OCI-LY1 (cell line): ENCODE measurements at regions not wholly inside any gene's neighbourhood (a gene's known extent, or its start where the extent isn't known, plus 50 kb on each side); places are given as distances from the start of the nearest gene placed in this dataset.
"Not testable (repeated sequence)": the region's sequence is repeated elsewhere in the genome, so short reads cannot be mapped to it uniquely, and the experiment has no call there.

Experiments used
- H2AFZ ChIP-seq: fragments of 200-600 bp; sonication (generic), shearing (Covaris generic); 2 replicates; pipeline ENCODE4 v1.6.0; 2014; ENCODE audit warnings: antibody characterized with exemption, mild to moderate bottlenecking, low read length
- H3F3A ChIP-seq: fragments of 200-600 bp; sonication (generic), shearing (Covaris generic); 2 replicates; pipeline ENCODE4 v1.6.0; 2014; ENCODE audit warnings: mild to moderate bottlenecking, antibody characterized with exemption, low read length, moderate library complexity; ENCODE audit not compliant: insufficient read depth
- H3K27ac ChIP-seq: fragments of 200-600 bp; sonication (generic); 2 replicates; pipeline ENCODE4 v1.5.1; 2014; ENCODE audit warnings: low read length, mixed run types, mild to moderate bottlenecking, low read depth; ENCODE audit not compliant: poor library complexity, severe bottlenecking
- H3K27me3 ChIP-seq: fragments of 200-600 bp; sonication (generic); 2 replicates; pipeline ENCODE4 v1.6.0; 2014; ENCODE audit warnings: antibody characterized with exemption, mild to moderate bottlenecking, low read length, moderate library complexity; ENCODE audit not compliant: insufficient read depth
- H3K36me3 ChIP-seq: fragments of 200-600 bp; sonication (generic); 2 replicates; pipeline ENCODE4 v1.6.1; 2014; ENCODE audit warnings: mild to moderate bottlenecking, antibody characterized with exemption, low read length, moderate library complexity, mixed read lengths; ENCODE audit not compliant: insufficient read depth
- H3K4me1 ChIP-seq: fragments of 200-600 bp; sonication (generic); 2 replicates; pipeline ENCODE4 v1.5.1; 2014; ENCODE audit warnings: mild to moderate bottlenecking, low read length, moderate library complexity; ENCODE audit not compliant: insufficient read depth, severe bottlenecking
- H3K4me2 ChIP-seq: fragments of 200-600 bp; sonication (generic), shearing (Covaris generic); 2 replicates; pipeline ENCODE4 v1.6.1; 2014; ENCODE audit warnings: low read length
- H3K4me3 ChIP-seq: fragments of 200-600 bp; sonication (generic); 2 replicates; pipeline ENCODE4 v1.5.1; 2014; ENCODE audit warnings: low read length, low read depth, mild to moderate bottlenecking, mixed read lengths; ENCODE audit not compliant: poor library complexity, severe bottlenecking
- H3K79me2 ChIP-seq: fragments of 200-600 bp; shearing (Covaris generic); 2 replicates; pipeline ENCODE4 v1.6.1; 2016; ENCODE audit warnings: mixed run types, low read length, mixed read lengths; ENCODE audit not compliant: insufficient read depth
- H3K9ac ChIP-seq: fragments of 200-600 bp; sonication (generic), shearing (Covaris generic); 2 replicates; pipeline ENCODE4 v1.6.1; 2014; ENCODE audit warnings: mild to moderate bottlenecking, low read length, mixed read lengths
- H3K9me2 ChIP-seq: fragments of 200-600 bp; sonication (generic), shearing (Covaris generic); 2 replicates; pipeline ENCODE4 v1.6.1; 2014; ENCODE audit warnings: low read depth, mild to moderate bottlenecking, low read length, mixed read lengths
- H3K9me3 ChIP-seq: fragments of 200-600 bp; shearing (Covaris generic); 2 replicates; pipeline ENCODE4 v1.6.1; 2014; ENCODE audit warnings: low read length, mixed read lengths
- H4K20me1 ChIP-seq: fragments of 200-600 bp; sonication (generic), shearing (Covaris generic); 2 replicates; pipeline ENCODE4 v1.6.0; 2016; ENCODE audit warnings: mild to moderate bottlenecking, low read length; ENCODE audit not compliant: insufficient read depth
- CTCF ChIP-seq: fragments of 200-600 bp; sonication (generic), shearing (Covaris generic); IDR thresholded peaks from 2 replicates; pipeline ENCODE4 v1.5.1; 2017; ENCODE audit warnings: mild to moderate bottlenecking, antibody characterized with exemption, low read length, moderate library complexity, mixed read lengths
- EZH2 ChIP-seq: fragments of 200-600 bp; sonication (generic), shearing (Covaris generic); IDR thresholded peaks from 2 replicates; pipeline ENCODE4 v1.8.0; 2017; ENCODE audit warnings: borderline replicate concordance, mixed run types, mild to moderate bottlenecking, antibody characterized with exemption, low read length, moderate library complexity, mixed read lengths

DNA sequence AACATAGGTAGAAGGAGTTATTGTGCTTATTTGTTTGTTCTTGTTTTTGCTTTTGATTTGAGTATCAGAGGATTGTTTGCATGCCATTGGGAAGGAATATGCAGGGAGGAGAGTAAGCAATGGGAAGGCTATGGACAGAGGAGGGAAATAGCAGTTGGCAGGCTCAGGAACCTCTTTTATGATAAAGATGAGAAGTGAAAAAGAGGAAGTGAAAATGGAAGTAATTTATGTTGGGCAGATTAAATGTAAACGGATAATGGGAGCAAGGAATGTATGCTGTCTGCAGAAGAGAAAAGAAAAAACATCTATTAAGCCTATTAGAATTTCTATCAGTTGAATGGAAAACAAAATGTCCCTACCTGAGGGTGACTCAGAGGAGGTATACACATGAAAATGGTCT lies 90.1 kb upstream of the NPSR1 start:
- H3K27ac ChIP-seq = no peak overlapping the region
- H3K4me3 ChIP-seq = no peak overlapping the region
- no peaks in the 10 kb centered on the region for H3K79me2 ChIP-seq
- H3K9me3 ChIP-seq = no peaks in the 10 kb centered on the region
- no peaks in the 10 kb centered on the region for H3K9me2 ChIP-seq
- H3K36me3 ChIP-seq = no peaks in the 10 kb centered on the region
- H3K4me1 ChIP-seq = no peaks in the 10 kb centered on the region
- H3K27me3 ChIP-seq = no peaks in the 10 kb centered on the region
- no peak overlapping the region for H2AFZ ChIP-seq
- no peak overlapping the region for H3K4me2 ChIP-seq
- TF ChIP-seq EZH2 (no peak), CTCF (no peak)
- H3K9ac ChIP-seq = no peak overlapping the region
- H3F3A ChIP-seq = no peaks in the 10 kb centered on the region
- H4K20me1 ChIP-seq = no peaks in the 10 kb centered on the region

- no peaks in the 10 kb centered on the region for H3K36me3 ChIP-seq
- no peaks in the 10 kb centered on the region for H3K4me1 ChIP-seq
- no peaks in the 10 kb centered on the region for H3K27me3 ChIP-seq
- no peak overlapping the region for H2AFZ ChIP-seq
- no peak overlapping the region for H3K9ac ChIP-seq
- H3F3A ChIP-seq = no peaks in the 10 kb centered on the region
- no peaks in the 10 kb centered on the region for H3K9me2 ChIP-seq
- H3K4me3 ChIP-seq = no peak overlapping the region
- no peaks in the 10 kb centered on the region for H4K20me1 ChIP-seq
- H3K4me2 ChIP-seq = no peak overlapping the region
- H3K9me3 ChIP-seq = no peaks in the 10 kb centered on the region
- no peaks in the 10 kb centered on the region for H3K79me2 ChIP-seq
- TF ChIP-seq CTCF (no peak), EZH2 (no peak)
- H3K27ac ChIP-seq = no peak overlapping the region
Measured at GRCh38 chr7:34569975-34570699, 87.9 kb upstream of the NPSR1 start.

GRCh38 chr7:34575006-34575405 lies 83.0 kb upstream of the NPSR1 start:
- no peaks in the 10 kb centered on the region for H3K4me1 ChIP-seq
- no peaks in the 10 kb centered on the region for H4K20me1 ChIP-seq
- H3K9me2 ChIP-seq = no peaks in the 10 kb centered on the region
- no peaks in the 10 kb centered on the region for H3K36me3 ChIP-seq
- no peaks in the 10 kb centered on the region for H3F3A ChIP-seq
- TF ChIP-seq EZH2 (no peak), CTCF (no peak)
- no peak overlapping the region for H2AFZ ChIP-seq
- H3K4me2 ChIP-seq = no peak overlapping the region
- no peak overlapping the region for H3K4me3 ChIP-seq
- no peaks in the 10 kb centered on the region for H3K9me3 ChIP-seq
- H3K79me2 ChIP-seq = no peaks in the 10 kb centered on the region
- no peak overlapping the region for H3K9ac ChIP-seq
- no peak overlapping the region for H3K27ac ChIP-seq
- H3K27me3 ChIP-seq = no peaks in the 10 kb centered on the region

- H3K9ac ChIP-seq = not testable (repeated sequence)
Measured at GRCh38 chr7:34577934-34578333, 80.1 kb upstream of the NPSR1 start.

DNA sequence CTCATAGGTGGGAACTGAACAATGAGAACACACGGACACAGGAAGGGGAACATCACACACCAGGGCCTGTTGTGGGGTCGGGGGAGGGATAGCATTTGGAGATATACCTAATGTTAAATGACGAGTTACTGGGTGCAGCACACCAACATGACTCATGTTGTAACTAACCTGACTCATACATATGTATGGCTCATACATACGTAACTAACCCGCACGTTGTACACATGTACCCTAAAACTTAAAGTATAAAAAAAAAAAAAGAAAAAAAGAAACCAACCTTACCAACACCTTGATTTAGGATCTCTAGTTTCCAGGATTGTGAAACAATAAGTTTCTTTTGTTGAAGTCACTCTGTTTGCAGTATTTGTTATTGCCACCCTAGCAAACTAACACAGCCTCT lies 76.3 kb upstream of the NPSR1 start:
- H3K79me2 ChIP-seq, H3K9me3 ChIP-seq, H3K4me1 ChIP-seq, H3F3A ChIP-seq, H3K4me3 ChIP-seq, H3K36me3 ChIP-seq, H3K27ac ChIP-seq, H3K27me3 ChIP-seq, H3K9me2 ChIP-seq, H3K9ac ChIP-seq, H4K20me1 ChIP-seq, H2AFZ ChIP-seq, H3K4me2 ChIP-seq: not testable (repeated sequence)

More at GRCh38 chr7:34577934-34578333, 80.1 kb upstream of the NPSR1 start:
- not testable (repeated sequence) for H2AFZ ChIP-seq, H3K4me3 ChIP-seq, H3K4me2 ChIP-seq, H3K9me2 ChIP-seq, H3K4me1 ChIP-seq, H3F3A ChIP-seq, H4K20me1 ChIP-seq, H3K36me3 ChIP-seq, H3K27ac ChIP-seq, H3K27me3 ChIP-seq, H3K9me3 ChIP-seq, H3K79me2 ChIP-seq
